A673 (cell line): ENCODE measurements at regions not wholly inside any gene's neighbourhood (a gene's known extent, or its start where the extent isn't known, plus 50 kb on each side); places are given as distances from the start of the nearest gene placed in this dataset.

ENCODE experiments used
- EZH2 ChIP-seq: fragments of 200-600 bp; sonication (generic); IDR thresholded peaks from 2 replicates; pipeline ENCODE4 v1.6.1; 2017; ENCODE audit warnings: borderline replicate concordance, low read depth, mild to moderate bottlenecking, mixed read lengths, antibody characterized with exemption, low read length; ENCODE audit not compliant: poor library complexity, severe bottlenecking
- TF ChIP-seq, protein P1 (sequence below): fragments of 300-800, 200-600 bp; sonication (generic); conservative IDR thresholded peaks from 2 replicates; pipeline ENCODE4 v1.5.1; 2017; ENCODE audit warnings: low read depth, mild to moderate bottlenecking, antibody characterized with exemption, low read length, moderate library complexity, mixed read lengths

DNA sequence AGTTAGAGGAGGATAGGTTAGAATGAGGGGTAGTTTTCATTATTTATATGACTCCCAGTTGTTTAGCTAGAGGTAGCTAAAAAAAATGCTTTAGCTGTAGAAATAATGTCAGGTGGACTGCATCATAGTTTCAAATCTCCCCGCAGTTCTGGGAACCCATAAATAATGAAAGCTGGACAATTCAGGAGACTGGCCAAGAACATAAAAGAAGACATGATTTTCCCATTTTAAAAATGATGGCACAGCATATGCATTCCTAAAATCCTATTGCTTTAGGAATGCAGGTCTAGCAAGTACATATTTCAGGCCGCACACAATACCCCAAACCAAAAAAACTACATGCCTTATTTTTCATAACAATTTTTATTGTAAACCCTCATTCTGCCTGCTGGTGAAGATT, 143.3 kb downstream of the CTH start:
- TF ChIP-seq, protein P1, sequence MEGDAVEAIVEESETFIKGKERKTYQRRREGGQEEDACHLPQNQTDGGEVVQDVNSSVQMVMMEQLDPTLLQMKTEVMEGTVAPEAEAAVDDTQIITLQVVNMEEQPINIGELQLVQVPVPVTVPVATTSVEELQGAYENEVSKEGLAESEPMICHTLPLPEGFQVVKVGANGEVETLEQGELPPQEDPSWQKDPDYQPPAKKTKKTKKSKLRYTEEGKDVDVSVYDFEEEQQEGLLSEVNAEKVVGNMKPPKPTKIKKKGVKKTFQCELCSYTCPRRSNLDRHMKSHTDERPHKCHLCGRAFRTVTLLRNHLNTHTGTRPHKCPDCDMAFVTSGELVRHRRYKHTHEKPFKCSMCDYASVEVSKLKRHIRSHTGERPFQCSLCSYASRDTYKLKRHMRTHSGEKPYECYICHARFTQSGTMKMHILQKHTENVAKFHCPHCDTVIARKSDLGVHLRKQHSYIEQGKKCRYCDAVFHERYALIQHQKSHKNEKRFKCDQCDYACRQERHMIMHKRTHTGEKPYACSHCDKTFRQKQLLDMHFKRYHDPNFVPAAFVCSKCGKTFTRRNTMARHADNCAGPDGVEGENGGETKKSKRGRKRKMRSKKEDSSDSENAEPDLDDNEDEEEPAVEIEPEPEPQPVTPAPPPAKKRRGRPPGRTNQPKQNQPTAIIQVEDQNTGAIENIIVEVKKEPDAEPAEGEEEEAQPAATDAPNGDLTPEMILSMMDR = no peak
- no peak for TF ChIP-seq EZH2
